SK-N-SH treated with all-trans-retinoic acid at 6 μM for 48 hours (cell line): ENCODE measurements at regions not wholly inside any gene's neighbourhood (a gene's known extent, or its start where the extent isn't known, plus 50 kb on each side); places are given as distances from the start of the nearest gene placed in this dataset.

ENCODE experiments used
- TOX ChIP-seq: fragments of 250-450 bp; sonication (Bioruptor Pico); IDR thresholded peaks from 2 replicates; pipeline ENCODE4 v1.8.0; 2021; ENCODE audit warnings: mild to moderate bottlenecking, moderate library complexity, borderline replicate concordance
- TF ChIP-seq, protein P1 (sequence below): fragments of 250-450 bp; sonication (Bioruptor Pico); IDR thresholded peaks from 2 replicates; pipeline ENCODE4 v1.8.0; 2020; ENCODE audit warnings: mild to moderate bottlenecking, moderate library complexity, borderline replicate concordance

DNA sequence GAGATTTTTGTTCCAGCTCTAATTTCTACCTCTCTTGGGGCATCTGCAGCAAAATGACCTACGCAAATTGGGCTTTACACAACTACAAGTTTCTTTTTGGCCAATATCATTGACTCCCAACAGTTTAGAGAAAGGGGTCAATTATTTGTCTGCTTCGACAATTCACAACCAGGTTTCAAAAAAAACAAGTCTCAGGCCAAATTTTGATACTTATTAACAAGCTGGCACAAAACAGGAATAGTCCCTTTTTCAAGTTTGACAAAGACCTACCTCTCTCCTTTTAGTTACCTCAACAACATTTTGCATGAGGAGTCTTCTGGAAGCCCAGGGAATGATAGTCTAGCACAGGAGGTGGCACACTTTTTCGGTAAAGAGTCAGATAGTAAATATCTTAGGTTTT is 97.9 kb upstream of the TSHZ2 start:
- TF ChIP-seq, protein P1, sequence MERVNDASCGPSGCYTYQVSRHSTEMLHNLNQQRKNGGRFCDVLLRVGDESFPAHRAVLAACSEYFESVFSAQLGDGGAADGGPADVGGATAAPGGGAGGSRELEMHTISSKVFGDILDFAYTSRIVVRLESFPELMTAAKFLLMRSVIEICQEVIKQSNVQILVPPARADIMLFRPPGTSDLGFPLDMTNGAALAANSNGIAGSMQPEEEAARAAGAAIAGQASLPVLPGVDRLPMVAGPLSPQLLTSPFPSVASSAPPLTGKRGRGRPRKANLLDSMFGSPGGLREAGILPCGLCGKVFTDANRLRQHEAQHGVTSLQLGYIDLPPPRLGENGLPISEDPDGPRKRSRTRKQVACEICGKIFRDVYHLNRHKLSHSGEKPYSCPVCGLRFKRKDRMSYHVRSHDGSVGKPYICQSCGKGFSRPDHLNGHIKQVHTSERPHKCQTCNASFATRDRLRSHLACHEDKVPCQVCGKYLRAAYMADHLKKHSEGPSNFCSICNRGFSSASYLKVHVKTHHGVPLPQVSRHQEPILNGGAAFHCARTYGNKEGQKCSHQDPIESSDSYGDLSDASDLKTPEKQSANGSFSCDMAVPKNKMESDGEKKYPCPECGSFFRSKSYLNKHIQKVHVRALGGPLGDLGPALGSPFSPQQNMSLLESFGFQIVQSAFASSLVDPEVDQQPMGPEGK (CRISPR knock-in tag), result no peak
- TF ChIP-seq TOX (CRISPR knock-in tag), result no peak
